Muscle of leg (tissue), 3 donors: ENCODE measurements at regions not wholly inside any gene's neighbourhood (a gene's known extent, or its start where the extent isn't known, plus 50 kb on each side); places are given as distances from the start of the nearest gene placed in this dataset.

Experiments used
- DNase-seq: peaks from one replicate; pipeline ENCODE4 v3.0.0; 2013
- H3K27ac ChIP-seq: one replicate; pipeline ENCODE4 v1.5.1; 2013; ENCODE audit warnings: mild to moderate bottlenecking, low read length, control low read depth
- H3K27me3 ChIP-seq: one replicate; pipeline ENCODE4 v1.6.1; 2013; ENCODE audit warnings: low read length; ENCODE audit not compliant: control insufficient read depth, insufficient read depth
- H3K36me3 ChIP-seq: one replicate; pipeline ENCODE4 v1.6.1; 2013; ENCODE audit warnings: low read length; ENCODE audit not compliant: control insufficient read depth, insufficient read depth
- H3K4me1 ChIP-seq: one replicate; pipeline ENCODE4 v1.6.1; 2013; ENCODE audit warnings: low read length; ENCODE audit not compliant: control insufficient read depth, insufficient read depth
- H3K4me3 ChIP-seq: one replicate; pipeline ENCODE4 v1.5.1; 2013; ENCODE audit warnings: low read length, control low read depth
- H3K9me3 ChIP-seq: replicated peaks from 2 replicates; pipeline ENCODE4 v1.6.1; 2013; ENCODE audit warnings: low read depth, low read length; ENCODE audit not compliant: control insufficient read depth
- WGBS: methylation state at CpG from one replicate; pipeline ENCODE4 v1.1.5; 2013; ENCODE audit warnings: missing lambda C conversion rate; ENCODE audit not compliant: insufficient coverage; 5-methylcytosine and 5-hydroxymethylcytosine counted together

- WGBS, result no CpG with 5 or more reads among the region's 5 CpGs
- H3K27me3 ChIP-seq, result no peaks in the 10 kb centered on the region
- no peak overlapping the region for H3K4me3 ChIP-seq
- peak; percentile 91 for DNase-seq
- peaks cover 10% of the 10 kb centered on the region for H3K4me1 ChIP-seq
- H3K9me3 ChIP-seq, result no peaks in the 10 kb centered on the region
- H3K36me3 ChIP-seq, result no peaks in the 10 kb centered on the region
- peak overlapping the region; percentile 67 for H3K27ac ChIP-seq
These were observed 221.2 kb downstream of the TMEM167A start for GRCh38 chr5:82855893-82856550.

DNA sequence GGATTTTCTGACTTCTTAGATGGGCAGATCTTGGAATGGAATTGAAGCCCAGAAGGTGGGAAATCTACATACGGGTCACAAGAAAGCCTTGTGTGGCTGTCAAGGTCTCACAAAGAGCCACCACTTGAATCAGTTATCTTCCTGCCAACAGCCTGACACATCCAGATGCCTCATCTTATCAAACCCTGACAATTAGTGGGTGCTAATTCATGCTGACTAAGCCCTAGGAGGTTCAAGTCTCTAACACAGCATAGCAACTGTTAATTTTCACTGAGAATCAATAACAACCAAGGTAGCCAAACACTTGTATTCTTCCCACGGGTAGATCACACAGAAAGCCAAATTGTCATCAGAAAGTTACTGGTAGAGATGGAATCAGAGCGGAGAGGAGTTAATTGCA, 222.2 kb downstream of the TMEM167A start:
- Histone ChIP-seq H3K36me3 (no peaks in the 10 kb centered on the region), H3K27ac (no peak overlapping the region), H3K27me3 (no peaks in the 10 kb centered on the region), H3K4me1 (peaks cover 10% of the 10 kb centered on the region), H3K9me3 (no peaks in the 10 kb centered on the region), H3K4me3 (no peak overlapping the region)
- WGBS, result 20% methylated on average over 1 of the region's 3 CpGs
- no peak for DNase-seq

- DNase-seq, result peak; percentile 85
- WGBS, result no CpG with 5 or more reads among the region's 3 CpGs
- Histone ChIP-seq H3K36me3 (no peaks in the 10 kb centered on the region), H3K27me3 (no peaks in the 10 kb centered on the region), H3K4me3 (no peak overlapping the region), H3K4me1 (peaks cover 3% of the 10 kb centered on the region), H3K9me3 (no peaks in the 10 kb centered on the region), H3K27ac (peak overlapping the region; percentile 22)
These were observed 225.7 kb downstream of the TMEM167A start for GRCh38 chr5:82851471-82851870.

DNA sequence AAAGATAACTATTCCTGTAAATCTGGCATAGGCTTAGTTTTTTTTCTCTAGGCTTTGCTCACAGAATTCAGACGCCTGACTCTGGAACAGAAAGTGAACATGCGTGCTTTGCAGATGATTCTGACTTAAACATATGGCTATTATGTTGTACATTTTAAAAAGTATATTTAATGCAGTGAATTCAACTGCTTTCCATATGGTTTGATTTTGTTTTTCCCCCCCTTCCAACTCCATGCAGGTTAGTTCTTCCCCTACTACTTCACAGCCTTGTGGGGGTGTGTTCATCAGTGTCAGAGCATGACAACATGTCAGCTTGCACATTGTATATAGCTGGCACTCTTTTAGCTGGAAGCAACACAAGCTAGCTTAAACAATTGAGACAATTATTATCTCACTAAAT, 226.8 kb downstream of the TMEM167A start:
- WGBS, result no CpG with 5 or more reads among the region's 2 CpGs
- H3K27me3 ChIP-seq, result no peaks in the 10 kb centered on the region
- H3K27ac ChIP-seq, result no peak overlapping the region
- H3K36me3 ChIP-seq, result no peaks in the 10 kb centered on the region
- H3K4me3 ChIP-seq, result no peak overlapping the region
- peaks cover 3% of the 10 kb centered on the region for H3K4me1 ChIP-seq
- no peaks in the 10 kb centered on the region for H3K9me3 ChIP-seq
- peak; percentile 69 for DNase-seq

- peaks cover 3% of the 10 kb centered on the region for H3K4me1 ChIP-seq
- no peak for DNase-seq
- no peak overlapping the region for H3K4me3 ChIP-seq
- H3K27ac ChIP-seq, result no peak overlapping the region
- H3K36me3 ChIP-seq, result no peaks in the 10 kb centered on the region
- no peaks in the 10 kb centered on the region for H3K27me3 ChIP-seq
- no peaks in the 10 kb centered on the region for H3K9me3 ChIP-seq
These were observed 227.3 kb downstream of the TMEM167A start for GRCh38 chr5:82849885-82850284.

- 94% methylated on average over 2 of the region's 5 CpGs for WGBS
- Histone ChIP-seq H3K36me3 (no peaks in the 10 kb centered on the region), H3K27me3 (no peaks in the 10 kb centered on the region), H3K4me1 (peaks cover 3% of the 10 kb centered on the region), H3K27ac (no peak overlapping the region), H3K4me3 (no peak overlapping the region), H3K9me3 (no peaks in the 10 kb centered on the region)
- no peak for DNase-seq
These were observed 229.6 kb downstream of the TMEM167A start for GRCh38 chr5:82847562-82847961.

- no peak for DNase-seq
- H3K27ac ChIP-seq, result no peak overlapping the region
- H3K27me3 ChIP-seq, result no peaks in the 10 kb centered on the region
- H3K4me3 ChIP-seq, result no peak overlapping the region
- no peaks in the 10 kb centered on the region for H3K4me1 ChIP-seq
- H3K9me3 ChIP-seq, result no peaks in the 10 kb centered on the region
- WGBS, result no CpG with 5 or more reads among the region's 3 CpGs
- H3K36me3 ChIP-seq, result no peaks in the 10 kb centered on the region
These were observed 237.3 kb downstream of the TMEM167A start for GRCh38 chr5:82839881-82840280.

DNA sequence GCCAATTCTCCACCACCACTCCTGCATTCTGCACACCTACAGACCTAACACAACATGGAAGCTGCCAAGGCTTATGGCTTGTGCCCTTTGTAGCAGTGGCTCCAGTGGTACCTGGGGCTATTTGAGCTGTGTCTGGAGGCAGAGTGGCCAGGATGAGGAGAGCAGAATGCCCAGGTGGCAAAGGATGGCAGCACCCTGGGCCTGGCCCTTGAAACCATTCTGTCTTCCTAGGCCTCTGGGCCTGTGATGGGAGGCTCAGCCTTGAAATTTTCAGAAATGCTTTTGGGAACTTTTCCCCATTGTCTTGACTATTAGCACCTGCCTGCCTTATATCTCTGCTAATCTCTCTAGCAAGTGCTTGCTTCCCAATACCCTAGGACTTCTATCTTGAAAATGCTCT, 241.7 kb downstream of the TMEM167A start:
- no peaks in the 10 kb centered on the region for H3K36me3 ChIP-seq
- no peaks in the 10 kb centered on the region for H3K9me3 ChIP-seq
- no peak overlapping the region for H3K4me3 ChIP-seq
- no peak overlapping the region for H3K27ac ChIP-seq
- DNase-seq, result no peak
- H3K4me1 ChIP-seq, result no peaks in the 10 kb centered on the region
- no peaks in the 10 kb centered on the region for H3K27me3 ChIP-seq

GRCh38 chr5:82834151-82834550, 243.0 kb downstream of the TMEM167A start:
- no peaks in the 10 kb centered on the region for H3K9me3 ChIP-seq
- no peak overlapping the region for H3K4me3 ChIP-seq
- H3K27ac ChIP-seq, result no peak overlapping the region
- H3K27me3 ChIP-seq, result no peaks in the 10 kb centered on the region
- no peaks in the 10 kb centered on the region for H3K36me3 ChIP-seq
- no peak for DNase-seq
- no peaks in the 10 kb centered on the region for H3K4me1 ChIP-seq

- H3K36me3 ChIP-seq, result no peaks in the 10 kb centered on the region
- no peak for DNase-seq
- no peak overlapping the region for H3K4me3 ChIP-seq
- no peaks in the 10 kb centered on the region for H3K4me1 ChIP-seq
- H3K9me3 ChIP-seq, result no peaks in the 10 kb centered on the region
- 100% methylated on average over 1 of the region's 3 CpGs for WGBS
- H3K27me3 ChIP-seq, result no peaks in the 10 kb centered on the region
- no peak overlapping the region for H3K27ac ChIP-seq
These were observed 243.9 kb downstream of the TMEM167A start for GRCh38 chr5:82833277-82833676.

- no peak for DNase-seq
- H3K27ac ChIP-seq, result no peak overlapping the region
- no peaks in the 10 kb centered on the region for H3K9me3 ChIP-seq
- no peaks in the 10 kb centered on the region for H3K27me3 ChIP-seq
- H3K4me1 ChIP-seq, result no peaks in the 10 kb centered on the region
- no peaks in the 10 kb centered on the region for H3K36me3 ChIP-seq
- no peak overlapping the region for H3K4me3 ChIP-seq
- WGBS, result no CpG with 5 or more reads among the region's 2 CpGs
These were observed 244.7 kb downstream of the TMEM167A start for GRCh38 chr5:82832445-82832844.
